Natural killer cell treated with Interleukin-12 subunit alpha and Interleukin-12 subunit beta and Interleukin-15 and Interleukin-18, amount 100 ng/mL, for 72 hours (primary cell): ENCODE measurements at regions not wholly inside any gene's neighbourhood (a gene's known extent, or its start where the extent isn't known, plus 50 kb on each side); places are given as distances from the start of the nearest gene placed in this dataset.
"Not testable (repeated sequence)": the region's sequence is repeated elsewhere in the genome, so short reads cannot be mapped to it uniquely, and the experiment has no call there.

ENCODE experiments used
- ATAC-seq, 2 donors: fragments of 150-1000 bp; cut with Tn5 transposase in 1 of 2; sonication (Bioruptor Pico), chemical (Tn5 transposase) in 1 of 2; 2 replicates each; pipeline ENCODE4 v1.10.0; 2021
- DNase-seq: peaks from one replicate; pipeline ENCODE4 v3.0.0; 2022; ENCODE audit warnings: low spot score
- H3K27ac Mint-ChIP-seq, 2 donors: 1 replicate in 1 of 2; 2 replicates in 1 of 2; pipeline ENCODE4 v1.8.0; 2022; ENCODE audit warnings: mixed read lengths in 2 of 2, mild to moderate bottlenecking in 1 of 2, moderate library complexity in 1 of 2
- H3K27me3 Mint-ChIP-seq, 2 donors: 1 replicate in 1 of 2; 2 replicates in 1 of 2; pipeline ENCODE4 v1.8.0; 2022; ENCODE audit warnings: mixed read lengths in 2 of 2
- H3K36me3 Mint-ChIP-seq: one replicate; pipeline ENCODE4 v1.8.0; 2022; ENCODE audit warnings: mixed read lengths
- H3K4me1 Mint-ChIP-seq, 2 donors: 1 replicate in 1 of 2; 2 replicates in 1 of 2; pipeline ENCODE4 v1.8.0; 2022; ENCODE audit warnings: low read depth in 2 of 2, mixed read lengths in 2 of 2, mild to moderate bottlenecking in 1 of 2
- H3K4me3 Mint-ChIP-seq: one replicate; pipeline ENCODE4 v1.8.0; 2022; ENCODE audit warnings: mixed read lengths
- H3K9me3 Mint-ChIP-seq: 2 replicates; pipeline ENCODE4 v1.8.0; 2022; ENCODE audit warnings: mixed read lengths

GRCh38 chr5:91917037-91917814 lies 534.1 kb upstream of the ARRDC3 start:
- DNase-seq, H3K27ac Mint-ChIP-seq, H3K4me3 Mint-ChIP-seq, H3K9me3 Mint-ChIP-seq, H3K4me1 Mint-ChIP-seq, H3K36me3 Mint-ChIP-seq, H3K27me3 Mint-ChIP-seq, ATAC-seq: not testable (repeated sequence)

- Mint-ChIP-seq H3K4me1 (no peaks in the 10 kb centered on the region), H3K4me3 (no peak overlapping the region), H3K27ac (no peak overlapping the region), H3K36me3 (no peaks in the 10 kb centered on the region), H3K9me3 (peaks cover 8% of the 10 kb centered on the region), H3K27me3 (no peaks in the 10 kb centered on the region)
- DNase-seq (no peak), ATAC-seq (no peak)
Measured at GRCh38 chr5:91910655-91911054, 527.5 kb upstream of the ARRDC3 start.

- no peaks in the 10 kb centered on the region for H3K27me3 Mint-ChIP-seq
- H3K27ac Mint-ChIP-seq = no peak overlapping the region
- DNase-seq (no peak), ATAC-seq (no peak)
- H3K36me3 Mint-ChIP-seq = no peaks in the 10 kb centered on the region
- H3K4me1 Mint-ChIP-seq = no peaks in the 10 kb centered on the region
- no peak overlapping the region for H3K4me3 Mint-ChIP-seq
- H3K9me3 Mint-ChIP-seq = peaks cover 8% of the 10 kb centered on the region
Measured at GRCh38 chr5:91910247-91910646, 527.1 kb upstream of the ARRDC3 start.

- DNase-seq (no peak), ATAC-seq (no peak)
- no peaks in the 10 kb centered on the region for H3K36me3 Mint-ChIP-seq
- no peaks in the 10 kb centered on the region for H3K27me3 Mint-ChIP-seq
- no peaks in the 10 kb centered on the region for H3K4me1 Mint-ChIP-seq
- H3K4me3 Mint-ChIP-seq = no peak overlapping the region
- H3K27ac Mint-ChIP-seq = no peak overlapping the region
- peaks cover 5% of the 10 kb centered on the region for H3K9me3 Mint-ChIP-seq
Measured at GRCh38 chr5:91906494-91906893, 523.4 kb upstream of the ARRDC3 start.

GRCh38 chr5:91906027-91906426 lies 522.9 kb upstream of the ARRDC3 start:
- no peak overlapping the region for H3K27ac Mint-ChIP-seq
- no peaks in the 10 kb centered on the region for H3K36me3 Mint-ChIP-seq
- H3K27me3 Mint-ChIP-seq = no peaks in the 10 kb centered on the region
- peaks cover 5% of the 10 kb centered on the region for H3K9me3 Mint-ChIP-seq
- ATAC-seq (no peak), DNase-seq (no peak)
- no peak overlapping the region for H3K4me3 Mint-ChIP-seq
- H3K4me1 Mint-ChIP-seq = no peaks in the 10 kb centered on the region

- H3K9me3 Mint-ChIP-seq = no peaks in the 10 kb centered on the region
- ATAC-seq (no peak), DNase-seq (no peak)
- H3K4me3 Mint-ChIP-seq = no peak overlapping the region
- H3K27ac Mint-ChIP-seq = no peak overlapping the region
- H3K27me3 Mint-ChIP-seq = no peaks in the 10 kb centered on the region
- no peaks in the 10 kb centered on the region for H3K4me1 Mint-ChIP-seq
- H3K36me3 Mint-ChIP-seq = no peaks in the 10 kb centered on the region
Measured at GRCh38 chr5:91898898-91899297, 515.8 kb upstream of the ARRDC3 start.

- no peaks in the 10 kb centered on the region for H3K4me1 Mint-ChIP-seq
- H3K36me3 Mint-ChIP-seq = no peaks in the 10 kb centered on the region
Measured at GRCh38 chr5:91898019-91898418, 514.9 kb upstream of the ARRDC3 start.

GRCh38 chr5:91888810-91889209 lies 505.7 kb upstream of the ARRDC3 start:
- no peaks in the 10 kb centered on the region for H3K4me1 Mint-ChIP-seq
- DNase-seq (no peak), ATAC-seq (no peak)
- H3K27me3 Mint-ChIP-seq = no peaks in the 10 kb centered on the region
- no peak overlapping the region for H3K27ac Mint-ChIP-seq
- no peaks in the 10 kb centered on the region for H3K36me3 Mint-ChIP-seq
- no peak overlapping the region for H3K4me3 Mint-ChIP-seq
- H3K9me3 Mint-ChIP-seq = peaks cover 11% of the 10 kb centered on the region

More at GRCh38 chr5:91898019-91898418, 514.9 kb upstream of the ARRDC3 start:
- H3K27me3 Mint-ChIP-seq = no peaks in the 10 kb centered on the region
- H3K9me3 Mint-ChIP-seq = no peaks in the 10 kb centered on the region
- no peak overlapping the region for H3K4me3 Mint-ChIP-seq
- DNase-seq (no peak), ATAC-seq (no peak)
- H3K27ac Mint-ChIP-seq = no peak overlapping the region

GRCh38 chr5:91885291-91886265 lies 502.5 kb upstream of the ARRDC3 start:
- Mint-ChIP-seq H3K27ac (no peak overlapping the region), H3K36me3 (no peaks in the 10 kb centered on the region), H3K9me3 (peaks cover 16% of the 10 kb centered on the region), H3K4me1 (no peaks in the 10 kb centered on the region), H3K4me3 (no peak overlapping the region), H3K27me3 (no peaks in the 10 kb centered on the region)
- DNase-seq (no peak), ATAC-seq (no peak)

GRCh38 chr5:91884036-91884435 lies 500.9 kb upstream of the ARRDC3 start:
- Mint-ChIP-seq H3K4me3 (no peak overlapping the region), H3K4me1 (no peaks in the 10 kb centered on the region), H3K36me3 (no peaks in the 10 kb centered on the region), H3K27ac (no peak overlapping the region), H3K9me3 (peaks cover 16% of the 10 kb centered on the region), H3K27me3 (no peaks in the 10 kb centered on the region)
- ATAC-seq (no peak), DNase-seq (no peak)

GRCh38 chr5:91875196-91875779 lies 492.2 kb upstream of the ARRDC3 start:
- Mint-ChIP-seq H3K27ac (no peak overlapping the region), H3K4me3 (no peak overlapping the region), H3K4me1 (no peaks in the 10 kb centered on the region), H3K27me3 (no peaks in the 10 kb centered on the region), H3K9me3 (peaks cover 13% of the 10 kb centered on the region), H3K36me3 (no peaks in the 10 kb centered on the region)
- DNase-seq (no peak), ATAC-seq (no peak)

GRCh38 chr5:91867799-91868198 lies 484.7 kb upstream of the ARRDC3 start:
- no peaks in the 10 kb centered on the region for H3K4me1 Mint-ChIP-seq
- H3K4me3 Mint-ChIP-seq = no peak overlapping the region
- H3K27me3 Mint-ChIP-seq = no peaks in the 10 kb centered on the region
- ATAC-seq (no peak), DNase-seq (no peak)
- H3K36me3 Mint-ChIP-seq = no peaks in the 10 kb centered on the region
- no peak overlapping the region for H3K27ac Mint-ChIP-seq
- H3K9me3 Mint-ChIP-seq = peaks cover 15% of the 10 kb centered on the region

- no peaks in the 10 kb centered on the region for H3K4me1 Mint-ChIP-seq
- peaks cover 20% of the 10 kb centered on the region for H3K9me3 Mint-ChIP-seq
- H3K27ac Mint-ChIP-seq = no peak overlapping the region
- no peaks in the 10 kb centered on the region for H3K36me3 Mint-ChIP-seq
- ATAC-seq (no peak), DNase-seq (no peak)
- H3K4me3 Mint-ChIP-seq = no peak overlapping the region
- no peaks in the 10 kb centered on the region for H3K27me3 Mint-ChIP-seq
Measured at GRCh38 chr5:91865915-91866314, 482.8 kb upstream of the ARRDC3 start.

- Mint-ChIP-seq H3K9me3 (peaks cover 17% of the 10 kb centered on the region), H3K27ac (no peak overlapping the region), H3K4me3 (no peak overlapping the region), H3K27me3 (no peaks in the 10 kb centered on the region), H3K36me3 (no peaks in the 10 kb centered on the region), H3K4me1 (no peaks in the 10 kb centered on the region)
- no peak for DNase-seq
- no peak for ATAC-seq
Measured at GRCh38 chr5:91864962-91865361, 481.8 kb upstream of the ARRDC3 start.
